Neural progenitor cell (in vitro differentiated cells): ENCODE measurements at regions not wholly inside any gene's neighbourhood (a gene's known extent, or its start where the extent isn't known, plus 50 kb on each side); places are given as distances from the start of the nearest gene placed in this dataset.

Experiments
- EZH2 ChIP-seq: fragments of 200-600 bp; sonication (generic); IDR thresholded peaks from 2 replicates; pipeline ENCODE4 v1.6.1; 2017; ENCODE audit warnings: antibody characterized with exemption, mild to moderate bottlenecking, moderate library complexity
- EZH2phosphoT487 ChIP-seq: fragments of 200-600 bp; sonication (generic); IDR thresholded peaks from 2 replicates; pipeline ENCODE4 v1.6.1; 2017; ENCODE audit warnings: antibody characterized with exemption
- TF ChIP-seq, protein P1 (sequence below): fragments of 200-600 bp; sonication (generic); IDR thresholded peaks from 2 replicates; pipeline ENCODE4 v1.5.1; 2017; ENCODE audit warnings: antibody characterized with exemption, mild to moderate bottlenecking

DNA sequence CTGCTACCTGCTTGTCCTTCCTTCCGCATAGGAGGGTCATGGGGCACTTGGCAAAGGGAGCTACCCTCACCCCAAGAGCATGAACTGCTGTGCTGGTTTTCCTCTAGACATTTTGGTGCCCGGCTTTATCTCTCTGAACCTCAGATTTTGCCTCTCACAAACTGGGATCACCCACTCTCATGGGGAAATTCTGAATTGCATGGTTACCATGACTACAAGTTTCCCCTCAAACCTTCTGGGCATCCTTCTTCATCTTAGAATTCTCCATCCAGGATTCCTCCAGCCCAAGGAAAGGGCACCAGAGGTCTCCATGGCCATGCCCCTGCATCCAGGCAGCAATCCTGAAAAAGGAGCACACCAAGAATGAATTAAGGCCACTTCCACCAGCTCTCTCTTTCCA lies 180.1 kb upstream of the NECTIN1 start:
- TF ChIP-seq, protein P1, sequence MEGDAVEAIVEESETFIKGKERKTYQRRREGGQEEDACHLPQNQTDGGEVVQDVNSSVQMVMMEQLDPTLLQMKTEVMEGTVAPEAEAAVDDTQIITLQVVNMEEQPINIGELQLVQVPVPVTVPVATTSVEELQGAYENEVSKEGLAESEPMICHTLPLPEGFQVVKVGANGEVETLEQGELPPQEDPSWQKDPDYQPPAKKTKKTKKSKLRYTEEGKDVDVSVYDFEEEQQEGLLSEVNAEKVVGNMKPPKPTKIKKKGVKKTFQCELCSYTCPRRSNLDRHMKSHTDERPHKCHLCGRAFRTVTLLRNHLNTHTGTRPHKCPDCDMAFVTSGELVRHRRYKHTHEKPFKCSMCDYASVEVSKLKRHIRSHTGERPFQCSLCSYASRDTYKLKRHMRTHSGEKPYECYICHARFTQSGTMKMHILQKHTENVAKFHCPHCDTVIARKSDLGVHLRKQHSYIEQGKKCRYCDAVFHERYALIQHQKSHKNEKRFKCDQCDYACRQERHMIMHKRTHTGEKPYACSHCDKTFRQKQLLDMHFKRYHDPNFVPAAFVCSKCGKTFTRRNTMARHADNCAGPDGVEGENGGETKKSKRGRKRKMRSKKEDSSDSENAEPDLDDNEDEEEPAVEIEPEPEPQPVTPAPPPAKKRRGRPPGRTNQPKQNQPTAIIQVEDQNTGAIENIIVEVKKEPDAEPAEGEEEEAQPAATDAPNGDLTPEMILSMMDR, result no peak
- TF ChIP-seq EZH2 (no peak), EZH2phosphoT487 (no peak)
